Right cardiac atrium (tissue), 5 donors: ENCODE measurements at regions not wholly inside any gene's neighbourhood (a gene's known extent, or its start where the extent isn't known, plus 50 kb on each side); places are given as distances from the start of the nearest gene placed in this dataset.

Experiments used
- ATAC-seq, 2 donors: fragments of 200-7000 bp; cut with Tn5 transposase; one replicate each; pipeline versions ENCODE4 v1.8.0 to v1.9.1; 2020; ENCODE audit warnings: moderate library complexity in 2 of 2, mild to moderate bottlenecking in 1 of 2
- DNase-seq, 3 donors: peaks; one replicate each; pipeline ENCODE4 v3.0.0-alpha.2; 2020
- H3K27ac ChIP-seq: one replicate; pipeline ENCODE4 v1.5.1; 2013; ENCODE audit warnings: mild to moderate bottlenecking, low read length, control low read depth, moderate library complexity
- H3K27me3 ChIP-seq: one replicate; pipeline ENCODE4 v1.6.1; 2013; ENCODE audit not compliant: control insufficient read depth, insufficient read depth
- H3K4me1 ChIP-seq: one replicate; pipeline ENCODE4 v1.6.1; 2013; ENCODE audit warnings: low read length; ENCODE audit not compliant: control insufficient read depth, insufficient read depth
- H3K4me3 ChIP-seq: one replicate; pipeline ENCODE4 v1.5.1; 2013; ENCODE audit warnings: low read length, control low read depth
- H3K9me3 ChIP-seq: one replicate; pipeline ENCODE4 v1.6.1; 2013; ENCODE audit warnings: low read length; ENCODE audit not compliant: control insufficient read depth
- WGBS: extraction: QIAGEN DNeasy Blood & Tissue Kit; methylation state at CpG from one replicate; pipeline ENCODE4 v1.1.7; 2013; 5-methylcytosine and 5-hydroxymethylcytosine counted together
- intact Hi-C, 4 donors: fragments of 100-400 bp; cut with DNase I; formaldehyde crosslinking; loops; one replicate each; pipeline versions ENCODE4 v1.11.0 to v1.14.0; 2022 to 2023
- donor health status: healthy with polysubstance abuse.
- donor health status: DM: no; HTN: yes; CAD: no.
- donor health status: DM: no; HTN: no; CAD: no.
- donor health status: DM: no; HTN: yes; CAD: no; lungs with severe emphysema.
- donor health status: DM: yes; HTN: yes; CAD: no.

- intact Hi-C loops: loop anchor here in 2 of 4 donors (10.0 kb wide), 3 partner anchors 952 to 1222 kb away; no protein-coding TSS in a partner anchor
- WGBS: 37% methylated on average over 3 of the region's 3 CpGs
Measured at GRCh38 chrX:20522420-20522819, 255.7 kb upstream of the RPS6KA3 start.

GRCh38 chrX:20521222-20521621 is 254.5 kb upstream of the RPS6KA3 start:
- Histone ChIP-seq H3K9me3 (no peaks in the 10 kb centered on the region), H3K4me3 (no peak overlapping the region), H3K27ac (no peak overlapping the region), H3K27me3 (no peaks in the 10 kb centered on the region), H3K4me1 (no peaks in the 10 kb centered on the region)
- intact Hi-C loops: loop anchor here in 2 of 4 donors (10.0 kb wide), 3 partner anchors 954 to 1224 kb away; no protein-coding TSS in a partner anchor
- 56% methylated on average over 4 of the region's 4 CpGs for WGBS
- no peak for DNase-seq
- ATAC-seq: no peak

More at GRCh38 chrX:20522420-20522819, 255.7 kb upstream of the RPS6KA3 start:
- no peak overlapping the region for H3K4me3 ChIP-seq
- DNase-seq: no peak
- H3K27me3 ChIP-seq: no peaks in the 10 kb centered on the region
- no peaks in the 10 kb centered on the region for H3K9me3 ChIP-seq
- H3K4me1 ChIP-seq: no peaks in the 10 kb centered on the region
- no peak overlapping the region for H3K27ac ChIP-seq
- no peak for ATAC-seq

DNA sequence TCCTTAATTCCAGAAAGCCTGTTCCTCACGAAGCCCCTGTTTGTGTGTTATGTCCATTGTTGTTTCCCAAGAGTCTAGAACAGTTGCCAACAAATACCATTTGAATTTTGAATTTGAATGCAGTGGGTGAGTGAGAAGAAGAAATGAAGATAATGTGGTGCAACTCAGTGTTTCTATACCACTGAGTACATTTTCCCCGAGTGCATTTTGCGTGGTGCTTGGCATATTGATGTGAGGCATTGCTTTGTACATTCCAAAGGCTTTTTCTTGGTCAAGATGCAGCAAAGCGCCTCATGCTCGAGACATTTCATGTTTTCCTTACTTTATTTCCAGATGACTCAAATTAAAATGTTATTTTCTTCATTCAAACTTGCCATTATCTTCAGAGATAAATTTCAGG is 253.1 kb upstream of the RPS6KA3 start:
- Histone ChIP-seq H3K27me3 (no peaks in the 10 kb centered on the region), H3K27ac (no peak overlapping the region), H3K9me3 (no peaks in the 10 kb centered on the region), H3K4me1 (no peaks in the 10 kb centered on the region), H3K4me3 (no peak overlapping the region)
- DNase-seq (no peak), ATAC-seq (no peak)
- intact Hi-C loops: loop anchor here in 2 of 4 donors (10.0 kb wide), 3 partner anchors 955 to 1225 kb away; no protein-coding TSS in a partner anchor
- 70% methylated on average over 5 of the region's 5 CpGs for WGBS

DNA sequence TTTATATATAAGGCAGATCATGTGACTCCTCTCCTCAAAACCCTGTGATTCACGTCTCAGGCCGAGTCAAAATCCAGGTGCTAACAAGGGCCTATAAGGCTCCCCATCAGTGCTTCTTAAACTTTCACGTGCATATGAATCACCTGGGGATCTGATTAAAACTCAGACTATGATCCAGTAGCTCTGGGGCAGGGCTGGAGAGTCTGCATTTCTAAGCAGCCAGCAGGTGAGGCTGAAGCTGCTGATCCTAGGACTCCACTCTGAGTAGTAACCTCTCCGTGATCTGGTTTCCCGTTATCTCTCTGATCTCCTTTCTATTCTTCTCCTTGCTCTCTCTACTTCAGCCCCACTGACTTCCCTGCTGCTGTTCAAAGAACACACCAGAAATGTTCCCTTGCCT is 252.4 kb upstream of the RPS6KA3 start:
- 66% methylated on average over 5 of the region's 5 CpGs for WGBS
- no peaks in the 10 kb centered on the region for H3K9me3 ChIP-seq
- intact Hi-C loops: no loop called here
- no peaks in the 10 kb centered on the region for H3K27me3 ChIP-seq
- DNase-seq (no peak), ATAC-seq (no peak)
- H3K4me3 ChIP-seq: no peak overlapping the region
- H3K4me1 ChIP-seq: no peaks in the 10 kb centered on the region
- no peak overlapping the region for H3K27ac ChIP-seq

- Histone ChIP-seq H3K4me1 (no peaks in the 10 kb centered on the region), H3K27ac (no peak overlapping the region), H3K27me3 (no peaks in the 10 kb centered on the region), H3K4me3 (no peak overlapping the region), H3K9me3 (no peaks in the 10 kb centered on the region)
- intact Hi-C loops: no loop called here
- WGBS: 67% methylated on average over 1 of the region's 1 CpG
- no peak for DNase-seq
- ATAC-seq: no peak
Measured at GRCh38 chrX:20517565-20517964, 250.9 kb upstream of the RPS6KA3 start.

GRCh38 chrX:20515841-20516461 is 249.2 kb upstream of the RPS6KA3 start:
- no peak overlapping the region for H3K4me3 ChIP-seq
- H3K9me3 ChIP-seq: no peaks in the 10 kb centered on the region
- H3K4me1 ChIP-seq: no peaks in the 10 kb centered on the region
- WGBS: 40% methylated on average over 1 of the region's 1 CpG
- no peak overlapping the region for H3K27ac ChIP-seq
- H3K27me3 ChIP-seq: no peaks in the 10 kb centered on the region
- DNase-seq (no peak), ATAC-seq (peak in 1 of 2 donors; percentile 44)
- intact Hi-C loops: no loop called here

DNA sequence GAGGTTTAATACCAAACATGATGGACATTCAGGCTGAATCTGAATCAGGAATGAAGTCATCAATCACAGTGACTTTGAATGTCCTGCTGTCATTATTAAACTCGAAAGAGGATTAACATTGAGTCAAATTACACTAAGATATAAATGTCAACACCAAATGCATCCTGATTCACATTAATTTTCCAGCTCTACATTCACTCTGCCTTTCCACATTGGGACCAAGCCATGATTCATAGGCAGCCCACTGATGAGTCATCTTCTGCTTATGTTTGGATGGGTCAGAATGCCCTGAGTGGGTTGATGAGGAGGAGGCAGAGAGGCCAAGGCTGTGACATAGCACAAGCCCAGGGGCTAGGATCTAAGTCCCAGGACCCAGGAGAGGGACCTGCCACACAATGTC is 247.6 kb upstream of the RPS6KA3 start:
- no peak overlapping the region for H3K4me3 ChIP-seq
- no peak for ATAC-seq
- intact Hi-C loops: no loop called here
- no peaks in the 10 kb centered on the region for H3K9me3 ChIP-seq
- no peaks in the 10 kb centered on the region for H3K27me3 ChIP-seq
- DNase-seq: no peak
- no peaks in the 10 kb centered on the region for H3K4me1 ChIP-seq
- no peak overlapping the region for H3K27ac ChIP-seq
- 48% methylated on average over 1 of the region's 1 CpG for WGBS

GRCh38 chrX:20513185-20513584 is 246.5 kb upstream of the RPS6KA3 start:
- ATAC-seq: no peak
- Histone ChIP-seq H3K4me3 (no peak overlapping the region), H3K4me1 (no peaks in the 10 kb centered on the region), H3K27ac (no peak overlapping the region), H3K27me3 (no peaks in the 10 kb centered on the region), H3K9me3 (no peaks in the 10 kb centered on the region)
- intact Hi-C loops: no loop called here
- DNase-seq: no peak
- 66% methylated on average over 3 of the region's 3 CpGs for WGBS

DNA sequence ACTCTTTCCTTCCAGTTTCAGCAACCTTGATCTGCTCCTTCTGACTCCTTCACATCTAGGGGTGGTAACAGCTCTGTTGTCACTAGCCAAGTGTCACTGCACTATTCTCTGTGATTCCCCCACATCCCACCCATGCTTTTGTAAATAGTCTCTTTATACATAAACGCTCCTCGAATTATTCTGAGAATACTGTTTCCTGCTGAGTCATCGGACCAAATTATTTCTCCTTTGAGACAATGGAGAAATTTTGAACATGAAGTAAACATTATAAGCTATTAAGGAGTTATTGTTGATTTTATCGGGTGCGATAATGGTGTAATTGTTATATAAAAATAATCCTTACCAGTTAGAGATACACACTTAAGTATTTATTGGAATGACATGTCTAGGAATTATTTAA is 245.1 kb upstream of the RPS6KA3 start:
- H3K27me3 ChIP-seq: no peaks in the 10 kb centered on the region
- no peaks in the 10 kb centered on the region for H3K4me1 ChIP-seq
- no peak for ATAC-seq
- no peak overlapping the region for H3K4me3 ChIP-seq
- intact Hi-C loops: no loop called here
- 65% methylated on average over 5 of the region's 5 CpGs for WGBS
- H3K9me3 ChIP-seq: no peaks in the 10 kb centered on the region
- no peak for DNase-seq
- H3K27ac ChIP-seq: no peak overlapping the region

DNA sequence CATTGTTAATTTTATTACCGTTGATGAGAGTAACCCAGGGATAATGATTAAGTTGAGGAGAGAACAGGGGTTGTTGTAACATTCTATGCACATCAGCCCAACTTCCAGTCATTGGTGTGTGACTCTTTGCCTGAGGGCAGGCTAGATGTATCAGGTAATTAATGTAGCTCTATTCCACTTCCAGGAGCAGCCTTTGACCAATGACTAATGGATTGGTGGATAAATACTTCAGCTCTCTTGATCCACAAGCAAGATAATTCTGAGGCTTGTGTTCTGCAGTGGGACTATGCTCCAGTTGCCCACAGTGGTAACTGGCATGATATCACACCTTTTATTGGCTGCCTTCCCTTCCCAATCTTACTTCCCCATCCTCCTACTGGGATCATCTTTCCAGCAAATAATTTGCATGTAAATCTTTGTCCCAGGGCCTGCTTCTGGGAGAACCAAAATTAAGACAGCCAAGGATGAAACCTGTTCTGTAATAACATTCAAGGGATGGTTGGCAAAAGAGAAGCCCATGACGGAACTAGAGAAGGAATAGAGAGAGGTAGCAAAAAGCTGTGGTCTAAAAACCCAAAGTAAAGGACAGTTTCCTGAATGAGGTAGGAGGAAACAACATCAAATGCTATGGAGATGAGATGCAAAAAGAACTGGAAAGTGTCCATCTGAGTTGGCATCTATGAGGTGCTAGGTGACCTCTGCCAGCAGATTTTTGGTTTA is 241.4 kb upstream of the RPS6KA3 start:
- H3K27me3 ChIP-seq: no peaks in the 10 kb centered on the region
- H3K4me1 ChIP-seq: no peaks in the 10 kb centered on the region
- no peaks in the 10 kb centered on the region for H3K9me3 ChIP-seq
- ATAC-seq (no peak), DNase-seq (no peak)
- H3K27ac ChIP-seq: no peak overlapping the region
- intact Hi-C loops: no loop called here
- no peak overlapping the region for H3K4me3 ChIP-seq
- 89% methylated on average over 2 of the region's 2 CpGs for WGBS

DNA sequence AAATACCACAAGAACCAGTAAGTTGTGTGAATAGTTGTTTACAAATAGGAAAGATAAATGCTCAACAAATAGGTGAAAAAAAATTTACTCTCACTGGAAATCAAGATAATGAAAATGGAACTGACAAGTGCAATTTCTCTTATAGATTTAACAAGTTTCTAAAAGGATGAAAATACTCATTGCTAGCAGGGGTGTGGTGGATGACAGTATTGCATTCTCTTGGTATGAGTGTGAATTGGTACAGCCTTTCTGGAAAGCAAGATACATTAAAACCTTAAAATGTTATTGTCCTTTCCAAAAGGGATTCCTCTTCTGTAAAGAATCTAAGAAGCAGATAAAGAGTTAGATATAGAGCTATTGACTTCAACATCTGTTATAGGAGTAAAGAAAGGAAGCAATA is 240.0 kb upstream of the RPS6KA3 start:
- DNase-seq (no peak), ATAC-seq (no peak)
- intact Hi-C loops: no loop called here
- Histone ChIP-seq H3K27ac (no peak overlapping the region), H3K4me1 (no peaks in the 10 kb centered on the region), H3K27me3 (no peaks in the 10 kb centered on the region), H3K4me3 (no peak overlapping the region), H3K9me3 (no peaks in the 10 kb centered on the region)
